ENCODE measurements at regions not wholly inside any gene's neighbourhood (a gene's known extent, or its start where the extent isn't known, plus 50 kb on each side); places are given as distances from the start of the nearest gene placed in this dataset.

- TF ChIP-seq CTCF (IDR thresholded peaks at IDR 0.05): no peak
- TF ChIP-seq POLR2A (IDR thresholded peaks at IDR 0.05): no peak
Observed at GRCh38 chr6:51107769-51108203, 289.1 kb downstream of the TFAP2B start.

All from vagina (tissue), 2 donors.